ENCODE measurements at regions not wholly inside any gene's neighbourhood (a gene's known extent, or its start where the extent isn't known, plus 50 kb on each side); places are given as distances from the start of the nearest gene placed in this dataset.

DNA sequence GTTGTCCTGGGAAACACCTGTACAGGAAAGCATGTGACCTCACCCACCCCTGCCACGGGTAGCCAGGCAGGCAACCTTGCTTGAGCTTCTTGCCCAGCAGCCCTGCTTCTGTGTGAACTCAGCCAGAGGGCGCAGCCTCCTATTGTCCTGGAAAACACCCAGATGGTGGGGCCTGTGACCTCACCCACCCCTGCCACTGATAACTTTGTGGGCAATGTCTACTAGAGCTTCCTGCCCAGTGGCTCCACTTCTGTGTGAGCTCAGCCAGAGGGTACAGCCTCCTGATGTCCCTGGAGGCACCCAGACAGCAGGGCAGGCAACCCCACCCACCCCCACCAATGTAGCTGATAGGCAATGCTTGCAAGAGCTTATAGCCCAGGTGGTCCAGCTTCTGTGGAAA, 146.3 kb downstream of the DTHD1 start:
- TF ChIP-seq, protein P1, sequence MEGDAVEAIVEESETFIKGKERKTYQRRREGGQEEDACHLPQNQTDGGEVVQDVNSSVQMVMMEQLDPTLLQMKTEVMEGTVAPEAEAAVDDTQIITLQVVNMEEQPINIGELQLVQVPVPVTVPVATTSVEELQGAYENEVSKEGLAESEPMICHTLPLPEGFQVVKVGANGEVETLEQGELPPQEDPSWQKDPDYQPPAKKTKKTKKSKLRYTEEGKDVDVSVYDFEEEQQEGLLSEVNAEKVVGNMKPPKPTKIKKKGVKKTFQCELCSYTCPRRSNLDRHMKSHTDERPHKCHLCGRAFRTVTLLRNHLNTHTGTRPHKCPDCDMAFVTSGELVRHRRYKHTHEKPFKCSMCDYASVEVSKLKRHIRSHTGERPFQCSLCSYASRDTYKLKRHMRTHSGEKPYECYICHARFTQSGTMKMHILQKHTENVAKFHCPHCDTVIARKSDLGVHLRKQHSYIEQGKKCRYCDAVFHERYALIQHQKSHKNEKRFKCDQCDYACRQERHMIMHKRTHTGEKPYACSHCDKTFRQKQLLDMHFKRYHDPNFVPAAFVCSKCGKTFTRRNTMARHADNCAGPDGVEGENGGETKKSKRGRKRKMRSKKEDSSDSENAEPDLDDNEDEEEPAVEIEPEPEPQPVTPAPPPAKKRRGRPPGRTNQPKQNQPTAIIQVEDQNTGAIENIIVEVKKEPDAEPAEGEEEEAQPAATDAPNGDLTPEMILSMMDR (IDR thresholded peaks at IDR 0.05) = no peak
- peak in 1 of 6 donors; percentile 44 for DNase-seq
- Histone ChIP-seq H3K27me3 (no peaks in the 10 kb centered on the region), H3K4me1 (no peaks in the 10 kb centered on the region), H3K4me3 (no peak overlapping the region), H3K9me3 (no peaks in the 10 kb centered on the region), H3K36me3 (no peaks in the 10 kb centered on the region), H3K27ac (no peak overlapping the region)
- 55 to 57% methylated on average over 2 of the region's 2 CpGs for WGBS, 2 donors
- no peak for FAIRE-seq
- intact Hi-C loops (cut with DNase I) = no loop called here
- ATAC-seq = no peak

DNA sequence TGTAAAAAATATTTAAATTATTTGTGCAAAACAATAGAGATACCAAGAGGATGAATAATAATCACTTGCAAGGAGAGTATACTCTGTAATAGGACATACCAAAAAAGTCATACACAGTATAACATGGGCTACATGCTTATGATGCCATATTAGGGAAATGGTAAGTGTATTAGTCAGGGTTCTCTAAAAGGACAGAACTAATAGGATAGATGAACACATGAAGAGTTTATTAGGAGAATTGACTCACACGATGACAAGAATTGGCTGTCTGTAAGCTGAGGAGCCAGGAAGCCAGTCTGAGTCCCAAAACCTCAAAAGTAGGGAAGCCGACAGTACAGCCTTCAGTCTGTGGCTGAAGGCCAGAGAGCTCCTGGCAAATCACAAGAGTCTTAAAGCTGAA, 151.2 kb downstream of the DTHD1 start:
- TF ChIP-seq, protein P1 (IDR thresholded peaks at IDR 0.05) = no peak
- no peak for ATAC-seq
- 55 to 67% methylated on average over 2 of the region's 2 CpGs for WGBS, 2 donors
- no peaks in the 10 kb centered on the region for H3K36me3 ChIP-seq
- no peak overlapping the region for H3K27ac ChIP-seq
- no peak for FAIRE-seq
- intact Hi-C loops (cut with DNase I) = no loop called here
- H3K4me1 ChIP-seq = no peaks in the 10 kb centered on the region
- H3K9me3 ChIP-seq = no peaks in the 10 kb centered on the region
- H3K27me3 ChIP-seq = no peaks in the 10 kb centered on the region
- DNase-seq = no peak
- no peak overlapping the region for H3K4me3 ChIP-seq

DNA sequence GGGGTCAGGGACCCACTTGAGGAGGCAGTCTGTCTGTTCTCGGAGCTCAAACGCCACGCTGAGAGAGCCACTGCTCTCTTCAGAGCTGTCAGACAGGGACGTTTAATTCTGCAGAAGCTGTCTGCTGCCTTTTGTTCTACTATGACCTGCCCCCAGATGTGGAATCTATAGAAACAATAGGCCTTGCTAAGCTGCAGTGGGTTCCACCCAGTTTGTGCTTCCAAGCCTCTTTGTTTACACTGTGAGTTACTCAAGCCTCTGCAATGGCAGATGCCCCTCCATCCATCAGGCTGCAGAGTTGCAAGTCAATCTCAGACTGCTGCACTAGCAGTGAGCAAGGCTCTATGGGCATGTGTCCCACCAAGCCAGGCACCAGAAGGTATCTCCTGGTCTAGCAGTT, 158.1 kb downstream of the DTHD1 start:
- H3K4me1 ChIP-seq = no peaks in the 10 kb centered on the region
- FAIRE-seq (no peak), DNase-seq (no peak), ATAC-seq (no peak)
- TF ChIP-seq, protein P1 (IDR thresholded peaks at IDR 0.05) = no peak
- H3K27ac ChIP-seq = no peak overlapping the region
- H3K9me3 ChIP-seq = no peaks in the 10 kb centered on the region
- no peaks in the 10 kb centered on the region for H3K27me3 ChIP-seq
- intact Hi-C loops (cut with DNase I) = no loop called here
- no peak overlapping the region for H3K4me3 ChIP-seq
- 25 to 26% methylated on average over 4 of the region's 4 CpGs for WGBS, 2 donors
- no peaks in the 10 kb centered on the region for H3K36me3 ChIP-seq

DNA sequence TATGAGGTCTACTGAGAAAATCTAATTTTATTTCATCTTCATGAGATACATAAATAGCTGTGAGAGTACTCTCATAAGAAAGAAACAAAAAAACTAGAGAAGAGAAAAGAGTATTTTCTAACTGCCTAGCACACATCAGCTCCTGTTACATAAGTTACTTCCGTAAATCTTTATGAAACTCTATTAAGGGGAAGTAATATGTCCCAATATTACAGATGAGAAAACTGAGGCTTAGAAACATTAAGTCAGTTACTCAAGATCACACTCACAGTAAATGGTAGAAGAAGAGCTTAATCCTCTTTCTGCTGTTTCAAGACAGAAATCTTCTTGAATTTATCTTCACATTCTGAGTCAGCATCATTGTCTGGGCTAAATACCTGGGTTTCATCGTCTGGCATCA, 164.1 kb downstream of the DTHD1 start:
- ATAC-seq = no peak
- Histone ChIP-seq H3K4me1 (no peaks in the 10 kb centered on the region), H3K36me3 (no peaks in the 10 kb centered on the region), H3K27me3 (no peaks in the 10 kb centered on the region), H3K9me3 (no peaks in the 10 kb centered on the region), H3K4me3 (no peak overlapping the region), H3K27ac (no peak overlapping the region)
- TF ChIP-seq, protein P1 (IDR thresholded peaks at IDR 0.05) = no peak
- WGBS, 2 donors = 71 to 74% methylated on average over 2 of the region's 2 CpGs
- intact Hi-C loops (cut with DNase I) = no loop called here
- DNase-seq = no peak
- FAIRE-seq = no peak

DNA sequence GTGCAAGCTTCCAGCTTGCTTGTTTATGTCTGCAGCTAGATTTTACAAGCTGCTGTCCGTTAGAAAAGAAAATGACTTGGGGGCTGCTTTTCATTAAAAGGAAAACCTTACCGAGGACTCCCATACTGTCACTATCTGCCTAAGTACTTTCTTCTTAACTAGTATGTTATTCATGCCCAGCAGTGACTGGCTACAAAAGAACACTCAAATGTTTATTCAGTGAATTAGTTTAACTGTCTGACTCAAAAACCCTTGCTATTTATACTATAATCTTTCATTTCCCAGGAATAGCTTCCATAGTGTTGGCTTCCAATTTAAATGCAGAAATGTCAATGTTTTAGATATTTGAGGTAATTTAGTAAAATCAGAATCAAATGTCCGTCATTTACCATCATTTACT, 164.9 kb downstream of the DTHD1 start:
- Histone ChIP-seq H3K27me3 (no peaks in the 10 kb centered on the region), H3K4me3 (no peak overlapping the region), H3K36me3 (no peaks in the 10 kb centered on the region), H3K9me3 (no peaks in the 10 kb centered on the region), H3K4me1 (no peaks in the 10 kb centered on the region), H3K27ac (no peak overlapping the region)
- TF ChIP-seq, protein P1 (IDR thresholded peaks at IDR 0.05) = no peak
- no peak for FAIRE-seq
- ATAC-seq = no peak
- 51 to 71% methylated on average over 3 of the region's 3 CpGs for WGBS, 2 donors
- no peak for DNase-seq
- intact Hi-C loops (cut with DNase I) = no loop called here
